CD14-positive monocyte (primary cell): ENCODE measurements at regions not wholly inside any gene's neighbourhood (a gene's known extent, or its start where the extent isn't known, plus 50 kb on each side); places are given as distances from the start of the nearest gene placed in this dataset.

ENCODE experiments used
- DNase-seq, 3 donors: peaks; one replicate each; pipeline ENCODE4 v3.0.0-alpha.2; 2011 to 2022
- H2AFZ ChIP-seq: 2 replicates; pipeline ENCODE4 v1.6.0; 2012; ENCODE audit warnings: mild to moderate bottlenecking, low read depth, low read length, inconsistent platforms; ENCODE audit not compliant: insufficient read depth, poor library complexity, severe bottlenecking
- H3K27ac ChIP-seq, 2 donors: 1 replicate in 1 of 2; 2 replicates in 1 of 2; pipeline ENCODE4 v1.5.1; 2012 to 2013; ENCODE audit warnings: low read length in 2 of 2, control low read depth in 1 of 2, inconsistent platforms in 1 of 2, low read depth in 1 of 2, mild to moderate bottlenecking in 1 of 2
- H3K27me3 ChIP-seq, 2 donors: one replicate each; pipeline versions ENCODE4 v1.6.0 to v1.6.1; 2011 to 2013; ENCODE audit warnings: low read length in 2 of 2; ENCODE audit not compliant: control insufficient read depth in 2 of 2, insufficient read depth in 2 of 2
- H3K36me3 ChIP-seq, 2 donors: replicated peaks in 1 of 2; 1 replicate in 1 of 2; 2 replicates in 1 of 2; pipeline versions ENCODE4 v1.5.1 to v1.6.1; 2012 to 2013; ENCODE audit warnings: low read length in 2 of 2, control low read depth in 1 of 2, inconsistent platforms in 1 of 2, mild to moderate bottlenecking in 1 of 2; ENCODE audit not compliant: insufficient read depth in 2 of 2, control insufficient read depth in 1 of 2
- H3K4me1 ChIP-seq, 2 donors: 1 replicate in 1 of 2; 2 replicates in 1 of 2; pipeline versions ENCODE4 v1.5.1 to v1.6.1; 2012 to 2013; ENCODE audit warnings: low read length in 2 of 2, control low read depth in 1 of 2, inconsistent platforms in 1 of 2, mild to moderate bottlenecking in 1 of 2, moderate library complexity in 1 of 2; ENCODE audit not compliant: insufficient read depth in 2 of 2, control insufficient read depth in 1 of 2
- H3K4me2 ChIP-seq: replicated peaks from 2 replicates; pipeline ENCODE3; 2012; ENCODE audit warnings: low read length, moderate library complexity, mild to moderate bottlenecking; ENCODE audit not compliant: poor library complexity, severe bottlenecking; ENCODE audit errors: extremely low read depth
- H3K4me3 ChIP-seq, 3 experiments: fragments of 200-600 bp in 1 of 3; sonication (generic) in 1 of 3; replicated peaks in 1 of 3; 1 replicate in 2 of 3; 2 replicates in 1 of 3; pipeline ENCODE4 v1.5.1; 2011 to 2013; ENCODE audit warnings: low read length in 3 of 3, mild to moderate bottlenecking in 3 of 3, control low read depth in 2 of 3, low read depth in 2 of 3, inconsistent platforms in 1 of 3, moderate library complexity in 1 of 3
- H3K79me2 ChIP-seq: 2 replicates; pipeline ENCODE4 v1.6.0; 2012; ENCODE audit warnings: mild to moderate bottlenecking, control low read depth, inconsistent platforms, low read length, moderate library complexity; ENCODE audit not compliant: insufficient read depth
- H3K9ac ChIP-seq: 2 replicates; pipeline ENCODE4 v1.6.0; 2017; ENCODE audit warnings: low read length, mild to moderate bottlenecking; ENCODE audit not compliant: insufficient read depth, poor library complexity, severe bottlenecking
- H3K9me3 ChIP-seq, 2 donors: replicated peaks in 1 of 2; 1 replicate in 1 of 2; 2 replicates in 1 of 2; pipeline versions ENCODE4 v1.5.1 to v1.6.1; 2012 to 2013; ENCODE audit warnings: low read length in 2 of 2, control low read depth in 1 of 2; ENCODE audit not compliant: control insufficient read depth in 1 of 2, insufficient read depth in 1 of 2
- H4K20me1 ChIP-seq: 2 replicates; pipeline ENCODE4 v1.6.0; 2012; ENCODE audit warnings: mild to moderate bottlenecking, low read length, control low read depth, moderate library complexity; ENCODE audit not compliant: insufficient read depth
- H3K27ac Mint-ChIP-seq, 7 donors: one replicate each; pipeline ENCODE4 v1.8.0; 2020; ENCODE audit warnings: mild to moderate bottlenecking in 7 of 7, mixed read lengths in 7 of 7, moderate library complexity in 6 of 7, inconsistent platforms in 2 of 7
- H3K27me3 Mint-ChIP-seq, 3 donors: one replicate each; pipeline ENCODE4 v1.8.0; 2021 to 2022; ENCODE audit warnings: low read depth in 3 of 3, mild to moderate bottlenecking in 3 of 3, mixed read lengths in 3 of 3, moderate library complexity in 3 of 3, inconsistent platforms in 1 of 3
- H3K36me3 Mint-ChIP-seq, 2 donors: one replicate each; pipeline ENCODE4 v1.8.0; 2020; ENCODE audit warnings: mixed read lengths in 2 of 2, inconsistent platforms in 1 of 2, mild to moderate bottlenecking in 1 of 2
- H3K4me1 Mint-ChIP-seq: one replicate; pipeline ENCODE4 v1.8.0; 2020; ENCODE audit warnings: mild to moderate bottlenecking, mixed read lengths
- H3K4me3 Mint-ChIP-seq, 2 donors: one replicate each; pipeline ENCODE4 v1.8.0; 2020; ENCODE audit warnings: mild to moderate bottlenecking in 2 of 2, mixed read lengths in 2 of 2, moderate library complexity in 1 of 2
- H3K9me3 Mint-ChIP-seq, 7 donors: one replicate each; pipeline ENCODE4 v1.8.0; 2020 to 2022; ENCODE audit warnings: mixed read lengths in 7 of 7, mild to moderate bottlenecking in 6 of 7, moderate library complexity in 6 of 7, inconsistent platforms in 2 of 7
- CTCF ChIP-seq: fragments of 200-600 bp; IDR thresholded peaks from one replicate; pipeline ENCODE4 v1.8.0; 2022; ENCODE audit warnings: antibody characterized with exemption, mild to moderate bottlenecking
- WGBS: methylation state at CpG from one replicate; pipeline ENCODE4 v1.1.5; 2013; ENCODE audit warnings: missing lambda C conversion rate; ENCODE audit not compliant: insufficient coverage; 5-methylcytosine and 5-hydroxymethylcytosine counted together
- intact Hi-C, 2 donors: fragments of 100-400 bp; cut with micrococcal nuclease; formaldehyde crosslinking; loops; one replicate each; pipeline versions ENCODE4 v1.15.0 to v1.15.1; 2023

DNA sequence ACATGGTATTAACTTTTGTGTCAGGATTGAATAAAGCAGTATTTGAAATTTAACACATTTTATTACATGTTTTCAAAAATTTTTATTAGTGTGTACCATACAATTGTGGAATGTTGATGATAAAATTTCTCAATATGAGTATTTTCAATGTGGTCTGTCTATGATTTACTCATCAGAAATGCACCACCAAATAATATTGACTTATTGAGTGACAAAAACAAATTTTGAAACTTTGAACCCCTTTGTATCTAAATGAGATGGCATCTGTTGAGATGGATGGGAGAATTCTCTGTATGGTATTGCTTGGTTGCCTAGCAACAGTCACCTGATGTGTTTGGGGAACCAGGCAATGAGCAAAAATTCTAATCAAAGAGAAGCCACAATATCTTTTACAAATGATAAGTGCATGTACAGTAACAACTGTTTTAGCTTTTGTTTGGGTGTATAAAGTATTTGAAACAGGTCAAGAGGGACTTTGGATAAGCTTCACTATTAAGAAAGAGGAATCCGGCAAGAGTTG, 400.1 kb downstream of the CCDC85A start:
- H4K20me1 ChIP-seq, result no peaks in the 10 kb centered on the region
- H3K9me3 ChIP-seq, result no peaks in the 10 kb centered on the region
- no peak overlapping the region for H3K4me2 ChIP-seq
- Mint-ChIP-seq H3K4me3 (no peak overlapping the region), H3K27me3 (no peaks in the 10 kb centered on the region), H3K4me1 (no peaks in the 10 kb centered on the region), H3K27ac (no peak overlapping the region), H3K36me3 (no peaks in the 10 kb centered on the region), H3K9me3 (peaks cover 0 to 3% (median 0%) of the 10 kb centered on the region in 7 donors)
- H3K36me3 ChIP-seq, result no peaks in the 10 kb centered on the region
- H3K27ac ChIP-seq, result no peak overlapping the region
- H3K27me3 ChIP-seq, result no peaks in the 10 kb centered on the region
- H3K79me2 ChIP-seq, result no peaks in the 10 kb centered on the region
- TF ChIP-seq CTCF, result no peak
- H2AFZ ChIP-seq, result no peak overlapping the region
- H3K4me1 ChIP-seq, result no peaks in the 10 kb centered on the region
- no CpG with 5 or more reads among the region's 1 CpG for WGBS
- H3K9ac ChIP-seq, result no peak overlapping the region
- no peak for DNase-seq
- intact Hi-C loops, result no loop called here
- no peak overlapping the region for H3K4me3 ChIP-seq

DNA sequence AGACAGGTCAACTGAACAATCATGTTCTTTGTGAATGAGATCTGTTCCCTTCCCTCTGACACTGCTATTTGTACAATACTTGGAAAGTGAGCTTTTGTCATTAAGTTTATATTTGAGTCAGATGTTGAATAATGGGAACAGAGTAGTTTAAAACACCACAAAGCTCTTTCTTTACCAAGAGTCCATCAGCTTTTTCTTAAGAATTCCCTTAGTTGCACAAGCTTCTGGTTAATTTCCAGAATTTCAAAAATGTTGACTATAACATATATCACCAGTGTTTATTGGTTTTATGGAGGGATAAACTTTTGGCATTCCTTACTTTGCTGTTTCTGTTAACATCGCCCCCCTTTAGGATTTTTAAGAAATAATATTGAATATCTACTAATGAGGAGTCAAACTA, 403.7 kb downstream of the CCDC85A start:
- Mint-ChIP-seq H3K36me3 (no peaks in the 10 kb centered on the region), H3K4me1 (no peaks in the 10 kb centered on the region), H3K9me3 (peaks cover 0 to 4% (median 0%) of the 10 kb centered on the region in 7 donors), H3K4me3 (no peak overlapping the region), H3K27ac (no peak overlapping the region), H3K27me3 (no peaks in the 10 kb centered on the region)
- Histone ChIP-seq H3K4me3 (no peak overlapping the region), H3K27ac (no peak overlapping the region), H3K4me1 (no peaks in the 10 kb centered on the region), H2AFZ (no peak overlapping the region), H3K9ac (no peak overlapping the region), H3K36me3 (no peaks in the 10 kb centered on the region), H3K4me2 (no peak overlapping the region), H3K79me2 (no peaks in the 10 kb centered on the region), H4K20me1 (no peaks in the 10 kb centered on the region), H3K9me3 (peaks cover 0 to 2% of the 10 kb centered on the region in 2 donors), H3K27me3 (no peaks in the 10 kb centered on the region)
- intact Hi-C loops, result no loop called here
- DNase-seq, result no peak
- no CpG with 5 or more reads among the region's 1 CpG for WGBS
- TF ChIP-seq CTCF, result no peak
